ENCODE measurements at regions not wholly inside any gene's neighbourhood (a gene's known extent, or its start where the extent isn't known, plus 50 kb on each side); places are given as distances from the start of the nearest gene placed in this dataset.

- H3K4me1 ChIP-seq (ENCODE audit: control insufficient read depth in 2 of 2, insufficient read depth in 2 of 2, low read length in 2 of 2), result no peaks in the 10 kb centered on the region
- no peaks in the 10 kb centered on the region for H4K20me1 ChIP-seq (ENCODE audit: control insufficient read depth, insufficient read depth, low read length, poor library complexity, severe bottlenecking)
- no peaks in the 10 kb centered on the region for H3K79me2 ChIP-seq (ENCODE audit: control insufficient read depth, insufficient read depth, low read length)
- H3K9me3 ChIP-seq (ENCODE audit: control extremely low read depth in 1 of 3, control insufficient read depth in 2 of 3, insufficient read depth in 1 of 3, low read length in 2 of 3), result peaks cover 0 to 3% (median 0%) of the 10 kb centered on the region in 3 donors
- no peak overlapping the region for H2AFZ ChIP-seq (ENCODE audit: insufficient read depth, low read depth, low read length, poor library complexity, severe bottlenecking)
- DNase-seq (no peak), ATAC-seq (ENCODE audit: low read depth) (no peak)
- H3K4me2 ChIP-seq (replicated peaks; ENCODE audit: low read depth, low read length, poor library complexity, severe bottlenecking), result no peak overlapping the region
- no peaks in the 10 kb centered on the region for H3K36me3 ChIP-seq (replicated peaks in 1 of 2; ENCODE audit: control extremely low read depth in 1 of 2, control insufficient read depth in 1 of 2, extremely low read depth in 1 of 2, insufficient read depth in 2 of 2, low read length in 1 of 2)
- no peaks in the 10 kb centered on the region for H3K4me1 Mint-ChIP-seq
- no peaks in the 10 kb centered on the region for H3K27me3 ChIP-seq (replicated peaks in 1 of 4; ENCODE audit: control extremely low read depth in 1 of 4, control insufficient read depth in 3 of 4, insufficient read depth in 4 of 4, low read length in 3 of 4)
- H3K27ac Mint-ChIP-seq, result no peak overlapping the region
- ChIA-PET POLR2A (no interaction called here), CTCF (no interaction called here)
- intact Hi-C loops (cut with micrococcal nuclease), result no loop called here
- no peak overlapping the region for H3K27ac ChIP-seq (ENCODE audit: low read length in 2 of 2)
- H3K4me3 Mint-ChIP-seq, result no peak overlapping the region
- no peak overlapping the region for H3K9ac ChIP-seq (ENCODE audit: low read length)
- H3K9me3 Mint-ChIP-seq (ENCODE audit: insufficient read depth), result no peaks in the 10 kb centered on the region
- WGBS (ENCODE audit: insufficient coverage), result 93% methylated on average over 2 of the region's 4 CpGs
- no peaks in the 10 kb centered on the region for H3K27me3 Mint-ChIP-seq
- H3K4me3 ChIP-seq (ENCODE audit: control extremely low read depth in 1 of 5, extremely low read depth in 1 of 5, insufficient read depth in 1 of 5, low read depth in 2 of 5, low read length in 4 of 5), result no peak overlapping the region
- TF ChIP-seq CTCF (IDR thresholded peaks at IDR 0.05), result no peak
- no peak for TF ChIP-seq EZH2 (IDR thresholded peaks at IDR 0.05; ENCODE audit: borderline replicate concordance, insufficient read depth, low read depth, low read length, poor library complexity, severe bottlenecking)
Observed at GRCh38 chr4:72670521-72670920, 101.5 kb upstream of the ADAMTS3 start.

GRCh38 chr4:72666910-72667309, 97.9 kb upstream of the ADAMTS3 start:
- Histone ChIP-seq H4K20me1 (ENCODE audit: control insufficient read depth, insufficient read depth, low read length, poor library complexity, severe bottlenecking) (no peaks in the 10 kb centered on the region), H3K36me3 (replicated peaks in 1 of 2; ENCODE audit: control extremely low read depth in 1 of 2, control insufficient read depth in 1 of 2, extremely low read depth in 1 of 2, insufficient read depth in 2 of 2, low read length in 1 of 2) (no peaks in the 10 kb centered on the region), H3K4me2 (replicated peaks; ENCODE audit: low read depth, low read length, poor library complexity, severe bottlenecking) (no peak overlapping the region), H2AFZ (ENCODE audit: insufficient read depth, low read depth, low read length, poor library complexity, severe bottlenecking) (no peak overlapping the region), H3K79me2 (ENCODE audit: control insufficient read depth, insufficient read depth, low read length) (no peaks in the 10 kb centered on the region), H3K4me1 (ENCODE audit: control insufficient read depth in 2 of 2, insufficient read depth in 2 of 2, low read length in 2 of 2) (no peaks in the 10 kb centered on the region), H3K9ac (ENCODE audit: low read length) (no peak overlapping the region), H3K27me3 (replicated peaks in 1 of 4; ENCODE audit: control extremely low read depth in 1 of 4, control insufficient read depth in 3 of 4, insufficient read depth in 4 of 4, low read length in 3 of 4) (no peaks in the 10 kb centered on the region), H3K27ac (ENCODE audit: low read length in 2 of 2) (no peak overlapping the region), H3K4me3 (ENCODE audit: control extremely low read depth in 1 of 5, extremely low read depth in 1 of 5, insufficient read depth in 1 of 5, low read depth in 2 of 5, low read length in 4 of 5) (no peak overlapping the region), H3K9me3 (ENCODE audit: control extremely low read depth in 1 of 3, control insufficient read depth in 2 of 3, insufficient read depth in 1 of 3, low read length in 2 of 3) (peaks cover 0 to 3% (median 0%) of the 10 kb centered on the region in 3 donors)
- Mint-ChIP-seq H3K9me3 (ENCODE audit: insufficient read depth) (no peaks in the 10 kb centered on the region), H3K27ac (no peak overlapping the region), H3K4me3 (no peak overlapping the region), H3K4me1 (no peaks in the 10 kb centered on the region), H3K27me3 (no peaks in the 10 kb centered on the region)
- TF ChIP-seq EZH2 (IDR thresholded peaks at IDR 0.05; ENCODE audit: borderline replicate concordance, insufficient read depth, low read depth, low read length, poor library complexity, severe bottlenecking) (no peak), CTCF (IDR thresholded peaks at IDR 0.05) (no peak)
- WGBS (ENCODE audit: insufficient coverage), result 100% methylated on average over 4 of the region's 9 CpGs
- no peak for ATAC-seq (ENCODE audit: low read depth)
- no peak for DNase-seq
- CTCF ChIA-PET, result no interaction called here
- POLR2A ChIA-PET, result no interaction called here
- intact Hi-C loops (cut with micrococcal nuclease), result no loop called here
